T-helper 9 cell (primary cell): ENCODE measurements at regions not wholly inside any gene's neighbourhood (a gene's known extent, or its start where the extent isn't known, plus 50 kb on each side); places are given as distances from the start of the nearest gene placed in this dataset.
A peak's percentile ranks its signal among the peaks of the same experiment; 100 is the strongest.
"Not testable (repeated sequence)": the region's sequence is repeated elsewhere in the genome, so short reads cannot be mapped to it uniquely, and the experiment has no call there.

Source experiments
- DNase-seq: peaks from one replicate; pipeline ENCODE4 v3.0.0-alpha.2; 2020

GRCh38 chr5:119299242-119299614 is 56.6 kb upstream of the TNFAIP8 start:
- DNase-seq = not testable (repeated sequence)

GRCh38 chr5:119299615-119300310 is 56.1 kb upstream of the TNFAIP8 start:
- peak; percentile 73 for DNase-seq

- DNase-seq = no peak
Measured at GRCh38 chr5:119300311-119300670, 55.5 kb upstream of the TNFAIP8 start.

GRCh38 chr5:119301210-119301609 is 54.6 kb upstream of the TNFAIP8 start:
- no peak for DNase-seq

DNA sequence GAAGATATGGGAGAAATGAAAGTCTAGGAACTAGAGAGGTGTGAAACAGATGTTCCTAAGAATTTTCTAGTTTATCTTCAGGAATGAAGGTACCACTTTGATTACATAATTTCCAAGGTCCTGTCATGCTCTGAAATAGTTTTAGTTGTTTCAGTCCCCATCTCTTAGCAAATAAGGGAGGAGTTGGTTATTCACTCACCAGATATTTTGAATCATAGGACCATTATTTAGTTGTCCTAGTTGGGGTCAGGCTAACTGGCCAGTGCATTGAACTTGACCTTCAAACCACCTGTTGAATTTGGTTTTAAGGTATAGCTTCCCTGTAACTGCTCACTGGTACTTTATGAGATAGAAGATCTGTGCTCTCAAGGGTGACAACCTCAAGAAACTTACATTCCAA is 53.9 kb upstream of the TNFAIP8 start:
- DNase-seq = no peak

DNA sequence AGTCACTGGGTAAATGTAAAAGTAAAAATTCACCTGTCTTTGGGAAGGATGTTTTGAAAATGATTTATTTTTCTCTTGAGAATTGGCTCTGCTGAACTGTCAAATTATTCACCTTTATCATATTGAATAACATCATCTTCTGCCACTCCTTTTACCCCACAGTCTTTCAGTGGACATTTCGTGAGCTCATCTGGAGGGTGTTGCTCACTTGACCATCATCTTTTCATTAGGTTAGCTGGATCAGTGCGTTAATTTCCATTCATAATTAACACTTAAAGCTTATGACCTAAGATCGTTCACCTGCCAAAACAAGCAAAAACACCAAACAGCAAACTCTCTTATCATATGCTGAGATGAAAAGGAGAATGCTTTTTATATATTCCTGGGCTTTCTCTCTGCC is 53.4 kb upstream of the TNFAIP8 start:
- DNase-seq = no peak

DNA sequence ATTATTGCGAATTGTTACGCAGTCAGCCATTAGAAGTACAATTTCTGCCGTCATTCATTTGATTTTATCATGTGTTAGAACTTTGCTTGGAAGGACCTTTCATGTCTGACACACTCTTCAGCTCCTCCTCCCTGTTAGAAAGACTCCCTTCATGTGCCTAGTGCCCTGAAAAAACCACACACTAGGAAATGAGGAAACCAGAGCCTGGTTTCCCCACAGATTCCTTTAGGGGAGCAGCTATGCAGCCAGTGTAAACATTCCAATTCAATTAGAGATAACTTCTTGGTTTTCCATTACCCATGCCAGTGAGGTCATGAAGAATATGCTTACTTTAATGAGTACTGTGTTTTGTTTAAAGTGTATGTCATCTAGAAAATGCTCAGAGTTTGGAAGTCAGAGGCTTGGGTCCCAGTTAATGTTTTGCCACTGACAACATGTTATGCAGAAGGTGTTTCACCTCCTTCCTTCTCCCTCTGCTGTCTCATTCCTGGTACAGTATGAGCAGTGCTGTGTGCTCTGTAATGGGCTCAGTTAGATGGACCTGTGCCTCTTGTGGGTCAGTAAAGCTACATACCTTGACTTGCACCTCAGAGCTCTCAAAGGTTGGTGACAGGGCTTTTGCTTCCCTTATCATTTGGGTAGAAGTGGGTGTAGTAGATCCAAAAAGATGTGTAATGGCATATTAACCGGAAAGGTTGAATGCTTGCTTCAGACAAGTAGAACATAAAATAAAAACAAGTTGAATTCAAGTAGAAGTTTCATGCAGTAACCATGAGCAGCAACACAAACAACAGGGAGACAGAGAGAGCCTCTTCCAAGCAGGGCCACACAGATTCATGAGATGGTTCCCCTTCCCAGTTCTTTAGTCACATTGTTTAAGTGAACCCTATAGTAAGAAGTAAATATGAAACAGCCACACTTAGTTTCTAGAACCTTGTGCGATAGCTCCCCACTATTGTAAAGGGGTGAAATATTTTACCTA is 52.6 kb upstream of the TNFAIP8 start:
- DNase-seq = no peak

DNA sequence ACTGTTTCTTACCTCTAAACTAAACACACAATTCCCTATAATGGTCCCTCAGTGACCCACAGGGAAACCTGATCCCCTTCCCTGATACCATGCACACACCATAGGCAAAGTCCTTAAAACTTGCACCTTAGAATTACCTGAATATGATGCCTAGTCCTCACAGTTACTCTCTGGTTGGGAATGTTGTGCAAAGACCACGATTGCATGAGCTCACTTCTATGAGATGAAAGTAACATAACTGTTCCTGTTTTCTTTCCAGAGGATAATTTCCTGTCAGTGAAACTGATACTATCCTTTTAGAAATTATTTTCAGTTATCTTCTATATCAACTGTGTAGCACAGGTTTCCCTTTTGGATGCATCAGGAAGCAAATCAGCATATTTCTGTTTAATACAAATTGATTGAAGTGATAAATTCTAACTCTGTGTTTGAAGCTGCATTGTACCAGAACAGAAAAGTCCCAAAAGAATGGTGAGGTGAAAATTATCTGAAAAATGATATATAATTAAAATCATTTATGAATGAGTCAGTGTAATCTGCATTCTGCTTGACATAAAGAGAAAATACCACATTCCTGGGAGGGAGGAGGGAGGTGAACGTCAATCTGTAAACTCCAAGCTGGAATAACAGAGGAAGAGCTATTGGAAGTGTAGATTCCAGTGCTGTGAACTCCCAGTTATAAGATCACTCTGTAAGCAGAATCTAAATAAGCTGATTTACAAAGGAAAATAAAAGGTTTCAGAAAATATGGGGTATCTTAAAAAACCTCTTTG is 51.2 kb upstream of the TNFAIP8 start:
- no peak for DNase-seq
